A673 (cell line): ENCODE measurements at regions not wholly inside any gene's neighbourhood (a gene's known extent, or its start where the extent isn't known, plus 50 kb on each side); places are given as distances from the start of the nearest gene placed in this dataset.

Source experiments
- BruUV-seq: library from RNA; stranded (reverse); fragments of 400-500 nt; replicated peaks from 2 replicates; lab custom pipeline; 2021; lab: Mats Ljungman, UMichigan
- CTCF ChIA-PET: fragments of 300-600 bp; sonication (Branson Sonifier 250); formaldehyde crosslinking; loops from one replicate; lab custom pipeline; 2022; ENCODE audit warnings: antibody characterized with exemption; lab: Charles Lee
- POLR2A ChIA-PET: fragments of 300-600 bp; sonication (Branson Sonifier 250); formaldehyde crosslinking; loops from one replicate; lab custom pipeline; 2022; ENCODE audit warnings: antibody characterized with exemption; ENCODE audit not compliant: low non-redundant PET; lab: Charles Lee
- DNase-seq: peaks from one replicate; pipeline ENCODE4 v3.0.0-alpha.2; 2015; ENCODE audit warnings: low spot score
- H3K27ac ChIP-seq: fragments of 200-600 bp; sonication (generic); 2 replicates; pipeline ENCODE4 v1.5.1; 2016; ENCODE audit warnings: mixed run types, low read depth, mild to moderate bottlenecking, mixed read lengths, antibody characterized with exemption, low read length; ENCODE audit not compliant: poor library complexity, severe bottlenecking
- H3K27me3 ChIP-seq: fragments of 200-600 bp; sonication (generic); replicated peaks from 2 replicates; pipeline ENCODE4 v1.6.1; 2017; ENCODE audit warnings: mixed run types, low read depth, mild to moderate bottlenecking, mixed read lengths, antibody characterized with exemption, low read length; ENCODE audit not compliant: insufficient read depth, poor library complexity
- H3K36me3 ChIP-seq: fragments of 200-600 bp; sonication (generic); 2 replicates; pipeline ENCODE4 v1.6.1; 2016; ENCODE audit warnings: mixed run types, mild to moderate bottlenecking, mixed read lengths, antibody characterized with exemption, low read length; ENCODE audit not compliant: insufficient read depth, poor library complexity, severe bottlenecking
- H3K4me1 ChIP-seq: fragments of 200-600 bp; sonication (generic); 2 replicates; pipeline ENCODE4 v1.6.1; 2017; ENCODE audit warnings: mixed run types, mild to moderate bottlenecking, mixed read lengths, antibody characterized with exemption, low read length; ENCODE audit not compliant: insufficient read depth, poor library complexity, severe bottlenecking
- H3K4me3 ChIP-seq: fragments of 200-600 bp; sonication (generic); 2 replicates; pipeline ENCODE4 v1.5.1; 2016; ENCODE audit warnings: low read depth, mixed run types, mild to moderate bottlenecking, mixed read lengths, low read length; ENCODE audit not compliant: poor library complexity, severe bottlenecking
- H3K9me3 ChIP-seq: fragments of 200-600 bp; sonication (generic); 2 replicates; pipeline ENCODE4 v1.6.1; 2016; ENCODE audit warnings: mixed run types, low read depth, mild to moderate bottlenecking, mixed read lengths, antibody characterized with exemption, low read length; ENCODE audit not compliant: poor library complexity, severe bottlenecking
- CTCF ChIP-seq: fragments of 300-800, 200-600 bp; sonication (generic); conservative IDR thresholded peaks from 2 replicates; pipeline ENCODE4 v1.5.1; 2017; ENCODE audit warnings: low read depth, mild to moderate bottlenecking, antibody characterized with exemption, low read length, moderate library complexity, mixed read lengths
- EZH2 ChIP-seq: fragments of 200-600 bp; sonication (generic); IDR thresholded peaks from 2 replicates; pipeline ENCODE4 v1.6.1; 2017; ENCODE audit warnings: borderline replicate concordance, low read depth, mild to moderate bottlenecking, mixed read lengths, antibody characterized with exemption, low read length; ENCODE audit not compliant: poor library complexity, severe bottlenecking
- intact Hi-C: fragments of 100-400 bp; cut with micrococcal nuclease; formaldehyde crosslinking; loops from one replicate; pipeline ENCODE4 v1.10.0; 2022; ENCODE audit not compliant: unreplicated experiment

- DNase-seq = no peak
- no peak overlapping the region for H3K27ac ChIP-seq
- H3K27me3 ChIP-seq = no peaks in the 10 kb centered on the region
- no peaks in the 10 kb centered on the region for H3K9me3 ChIP-seq
- ChIA-PET POLR2A (no interaction called here), CTCF (no interaction called here)
- intact Hi-C loops = loop anchor here (10.0 kb wide), 1 partner anchor 836 kb away; no protein-coding TSS in a partner anchor
- no peak for TF ChIP-seq CTCF
- no peak for TF ChIP-seq EZH2
- peaks cover 56% of the 10 kb centered on the region for H3K4me1 ChIP-seq
- BruUV-seq = no TSS peak
- no peak overlapping the region for H3K4me3 ChIP-seq
- no peaks in the 10 kb centered on the region for H3K36me3 ChIP-seq
Observed at GRCh38 chr14:82830596-82830995, 1296.9 kb upstream of the SEL1L start.

GRCh38 chr14:82836256-82836950 lies 1302.8 kb upstream of the SEL1L start:
- no TSS peak for BruUV-seq
- Histone ChIP-seq H3K36me3 (no peaks in the 10 kb centered on the region), H3K4me1 (peaks cover 62% of the 10 kb centered on the region), H3K27me3 (no peaks in the 10 kb centered on the region), H3K27ac (no peak overlapping the region), H3K4me3 (no peak overlapping the region), H3K9me3 (no peaks in the 10 kb centered on the region)
- ChIA-PET CTCF (no interaction called here), POLR2A (no interaction called here)
- no peak for DNase-seq
- intact Hi-C loops = loop anchor here (10.0 kb wide), 1 partner anchor 842 kb away; no protein-coding TSS in a partner anchor
- no peak for TF ChIP-seq EZH2
- TF ChIP-seq CTCF = no peak

GRCh38 chr14:82837611-82838140 lies 1304.0 kb upstream of the SEL1L start:
- DNase-seq = peak; percentile 84
- H3K36me3 ChIP-seq = no peaks in the 10 kb centered on the region
- peak overlapping the region; percentile 21 for H3K27ac ChIP-seq
- intact Hi-C loops = loop anchor here (10.0 kb wide), 1 partner anchor 843 kb away; no protein-coding TSS in a partner anchor
- no peaks in the 10 kb centered on the region for H3K9me3 ChIP-seq
- no peaks in the 10 kb centered on the region for H3K27me3 ChIP-seq
- no peak for TF ChIP-seq CTCF
- TF ChIP-seq EZH2 = no peak
- BruUV-seq = no TSS peak
- POLR2A ChIA-PET = interaction anchor here (0.7 kb wide), 1 partner anchor 37 kb away, joined by 16 read pairs; no protein-coding TSS in a partner anchor
- H3K4me3 ChIP-seq = no peak overlapping the region
- H3K4me1 ChIP-seq = peaks cover 50% of the 10 kb centered on the region
- CTCF ChIA-PET = no interaction called here
